ENCODE measurements at regions not wholly inside any gene's neighbourhood (a gene's known extent, or its start where the extent isn't known, plus 50 kb on each side); places are given as distances from the start of the nearest gene placed in this dataset.

DNA sequence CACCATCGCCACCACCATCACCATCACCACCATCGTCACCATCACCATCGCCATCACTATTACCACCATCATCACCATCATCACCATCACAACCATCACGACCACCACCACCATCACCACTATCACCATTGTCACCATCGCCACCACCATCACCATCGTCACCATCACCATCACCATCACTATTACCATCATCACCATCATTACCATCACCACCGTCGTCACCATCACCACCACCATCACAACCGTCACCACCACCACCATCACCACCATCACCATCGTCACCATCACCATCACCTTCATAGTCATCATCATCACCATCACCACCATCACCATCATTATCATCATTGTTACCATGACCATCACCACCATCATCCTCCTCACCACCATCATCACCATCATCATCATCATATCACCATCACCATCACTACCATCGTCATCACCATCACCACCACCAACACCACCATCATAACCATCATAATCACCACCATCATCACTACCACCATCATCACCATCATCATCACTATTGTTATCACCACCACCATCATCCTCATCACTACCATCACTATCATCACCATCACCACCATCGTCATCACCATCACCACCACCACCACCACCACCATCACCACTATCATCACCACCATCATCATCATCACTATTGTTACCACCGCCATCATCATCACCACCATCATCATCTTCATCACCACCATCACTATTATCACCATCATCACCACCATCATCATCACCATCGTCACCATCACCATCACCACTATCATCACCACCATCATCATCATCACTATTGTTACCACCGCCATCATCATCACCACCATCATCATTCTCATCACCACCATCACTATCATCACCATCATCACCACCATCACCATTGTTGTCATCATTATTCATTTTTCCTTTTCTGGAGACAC is 51.5 kb upstream of the ZNF469 start:
- POLR2A ChIA-PET: interaction anchor here (1.0 to 1.2 kb wide), 3 partner anchors 16 to 88 kb away, joined by 3 to 5 read pairs (median 3); no protein-coding TSS in a partner anchor

GRCh38 chr16:88331989-88332920 is 50.5 kb upstream of the ZNF469 start:
- DNase-seq (ENCODE audit: low read depth in 1 of 2, low spot score in 1 of 2) (peak; percentile 95 to 99), FAIRE-seq (no peak), ATAC-seq (peak; percentile 91)
- Histone ChIP-seq H3K4me3 (0 out of 3 replicates have a peak overlapping the region, but pooled peaks have one; percentile 8), H3K4me2 (peak overlapping the region; percentile 90), H3K9me3 (peaks cover 22% of the 10 kb centered on the region), H3K27ac (peak overlapping the region; percentile 99 to 100), H3K4me1 (peaks cover 30% of the 10 kb centered on the region)
- ChIA-PET CTCF (interaction anchor here (0.9 kb wide), 1 partner anchor 90 kb away, joined by 5 read pairs; no protein-coding TSS in a partner anchor), POLR2A (interaction anchor here (0.6 to 1.2 kb wide), 4 partner anchors 17 to 90 kb away, joined by 3 to 5 read pairs (median 3); no protein-coding TSS in a partner anchor)
- WGBS (ENCODE audit: missing lambda C conversion rate): 5% methylated on average over 21 of the region's 23 CpGs
- TF ChIP-seq MAZ (IDR thresholded peaks at IDR 0.05; ENCODE audit: borderline replicate concordance, low read depth, low read length): 0 out of 2 replicates have a peak, but pooled peaks have one; percentile 28
- peak; percentile 79; the same call in 1 of the 2 replicates for TF ChIP-seq FOXS1 (CRISPR knock-in tag; IDR thresholded peaks at IDR 0.05)
- TF ChIP-seq FOSB (CRISPR knock-in tag; IDR thresholded peaks at IDR 0.05): no peak; the same call in none of the 2 replicates
- no peak for TF ChIP-seq PHF8 (IDR thresholded peaks at IDR 0.05; ENCODE audit: borderline replicate concordance, low read depth)
- no peak for TF ChIP-seq CBX8 (IDR thresholded peaks at IDR 0.05)
- peak; percentile 78 to 91 for TF ChIP-seq CEBPB (IDR thresholded peaks at IDR 0.05)
- TF ChIP-seq NR3C1 (IDR thresholded peaks at IDR 0.05): no peak
- TF ChIP-seq BHLHE40 (IDR thresholded peaks at IDR 0.05; ENCODE audit: low read depth, low read length): no peak
- TF ChIP-seq RCOR1 (IDR thresholded peaks at IDR 0.05; ENCODE audit: low read depth, low read length): no peak
- no peak for TF ChIP-seq USF2 (IDR thresholded peaks at IDR 0.05)
- no peak for TF ChIP-seq CTCF (IDR thresholded peaks at IDR 0.05)
- TF ChIP-seq ZNF302 (CRISPR knock-in tag; IDR thresholded peaks at IDR 0.05): peak; percentile 75; the same call in 1 of the 2 replicates
- peak; percentile 38; the same call in 1 of the 2 replicates for TF ChIP-seq HOXA7 (CRISPR knock-in tag; IDR thresholded peaks at IDR 0.05)
- TF ChIP-seq ZC3H11A (IDR thresholded peaks at IDR 0.05): no peak
- TF ChIP-seq ATOH8 (CRISPR knock-in tag; IDR thresholded peaks at IDR 0.05; ENCODE audit: low read depth): peak; percentile 93
- TF ChIP-seq EHF (CRISPR knock-in tag; IDR thresholded peaks at IDR 0.05): peak; percentile 82
- TF ChIP-seq MAFK (IDR thresholded peaks at IDR 0.05; ENCODE audit: partially characterized antibody): peak; percentile 85

More for the DNA sequence above, 51.5 kb upstream of the ZNF469 start:
- H3K4me3 ChIP-seq: no peak overlapping the region
- DNase-seq (ENCODE audit: low read depth in 1 of 2, low spot score in 1 of 2) (no peak), FAIRE-seq (no peak), ATAC-seq (no peak)
- TF ChIP-seq, protein P1, sequence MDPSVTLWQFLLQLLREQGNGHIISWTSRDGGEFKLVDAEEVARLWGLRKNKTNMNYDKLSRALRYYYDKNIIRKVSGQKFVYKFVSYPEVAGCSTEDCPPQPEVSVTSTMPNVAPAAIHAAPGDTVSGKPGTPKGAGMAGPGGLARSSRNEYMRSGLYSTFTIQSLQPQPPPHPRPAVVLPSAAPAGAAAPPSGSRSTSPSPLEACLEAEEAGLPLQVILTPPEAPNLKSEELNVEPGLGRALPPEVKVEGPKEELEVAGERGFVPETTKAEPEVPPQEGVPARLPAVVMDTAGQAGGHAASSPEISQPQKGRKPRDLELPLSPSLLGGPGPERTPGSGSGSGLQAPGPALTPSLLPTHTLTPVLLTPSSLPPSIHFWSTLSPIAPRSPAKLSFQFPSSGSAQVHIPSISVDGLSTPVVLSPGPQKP (IDR thresholded peaks at IDR 0.05; ENCODE audit: low read depth, low read length): no peak
- TF ChIP-seq, protein P2, sequence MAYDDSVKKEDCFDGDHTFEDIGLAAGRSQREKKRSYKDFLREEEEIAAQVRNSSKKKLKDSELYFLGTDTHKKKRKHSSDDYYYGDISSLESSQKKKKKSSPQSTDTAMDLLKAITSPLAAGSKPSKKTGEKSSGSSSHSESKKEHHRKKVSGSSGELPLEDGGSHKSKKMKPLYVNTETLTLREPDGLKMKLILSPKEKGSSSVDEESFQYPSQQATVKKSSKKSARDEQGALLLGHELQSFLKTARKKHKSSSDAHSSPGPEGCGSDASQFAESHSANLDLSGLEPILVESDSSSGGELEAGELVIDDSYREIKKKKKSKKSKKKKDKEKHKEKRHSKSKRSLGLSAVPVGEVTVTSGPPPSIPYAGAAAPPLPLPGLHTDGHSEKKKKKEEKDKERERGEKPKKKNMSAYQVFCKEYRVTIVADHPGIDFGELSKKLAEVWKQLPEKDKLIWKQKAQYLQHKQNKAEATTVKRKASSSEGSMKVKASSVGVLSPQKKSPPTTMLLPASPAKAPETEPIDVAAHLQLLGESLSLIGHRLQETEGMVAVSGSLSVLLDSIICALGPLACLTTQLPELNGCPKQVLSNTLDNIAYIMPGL (CRISPR knock-in tag; IDR thresholded peaks at IDR 0.05; ENCODE audit: borderline replicate concordance): no peak
- TF ChIP-seq TP53 (CRISPR knock-in tag; IDR thresholded peaks at IDR 0.05): no peak
- peak; percentile 57; the same call in 1 of the 2 replicates for TF ChIP-seq FOSB (CRISPR knock-in tag; IDR thresholded peaks at IDR 0.05)
- no peak for TF ChIP-seq NPAS2 (CRISPR knock-in tag; IDR thresholded peaks at IDR 0.05; ENCODE audit: borderline replicate concordance)
- TF ChIP-seq CHD4 (IDR thresholded peaks at IDR 0.05; ENCODE audit: borderline replicate concordance): 0 out of 2 replicates have a peak, but pooled peaks have one; percentile 35
- no peak for TF ChIP-seq POLR2A (IDR thresholded peaks at IDR 0.05; ENCODE audit: low read length)
- TF ChIP-seq EHMT2 (IDR thresholded peaks at IDR 0.05; ENCODE audit: low read depth): peak; percentile 20
- TF ChIP-seq USF2 (IDR thresholded peaks at IDR 0.05): no peak
- TF ChIP-seq ZC3H11A (IDR thresholded peaks at IDR 0.05): no peak
- H3K4me1 ChIP-seq: peaks cover 33% of the 10 kb centered on the region
- H3K4me2 ChIP-seq: peak overlapping the region; percentile 90
- H3K27ac ChIP-seq: peak overlapping the region; percentile 99 to 100
- peaks cover 12% of the 10 kb centered on the region for H3K9me3 ChIP-seq
- WGBS (ENCODE audit: missing lambda C conversion rate): 92% methylated on average over 15 of the region's 15 CpGs
- CTCF ChIA-PET: no interaction called here
